ENCODE measurements at regions not wholly inside any gene's neighbourhood (a gene's known extent, or its start where the extent isn't known, plus 50 kb on each side); places are given as distances from the start of the nearest gene placed in this dataset.

DNA sequence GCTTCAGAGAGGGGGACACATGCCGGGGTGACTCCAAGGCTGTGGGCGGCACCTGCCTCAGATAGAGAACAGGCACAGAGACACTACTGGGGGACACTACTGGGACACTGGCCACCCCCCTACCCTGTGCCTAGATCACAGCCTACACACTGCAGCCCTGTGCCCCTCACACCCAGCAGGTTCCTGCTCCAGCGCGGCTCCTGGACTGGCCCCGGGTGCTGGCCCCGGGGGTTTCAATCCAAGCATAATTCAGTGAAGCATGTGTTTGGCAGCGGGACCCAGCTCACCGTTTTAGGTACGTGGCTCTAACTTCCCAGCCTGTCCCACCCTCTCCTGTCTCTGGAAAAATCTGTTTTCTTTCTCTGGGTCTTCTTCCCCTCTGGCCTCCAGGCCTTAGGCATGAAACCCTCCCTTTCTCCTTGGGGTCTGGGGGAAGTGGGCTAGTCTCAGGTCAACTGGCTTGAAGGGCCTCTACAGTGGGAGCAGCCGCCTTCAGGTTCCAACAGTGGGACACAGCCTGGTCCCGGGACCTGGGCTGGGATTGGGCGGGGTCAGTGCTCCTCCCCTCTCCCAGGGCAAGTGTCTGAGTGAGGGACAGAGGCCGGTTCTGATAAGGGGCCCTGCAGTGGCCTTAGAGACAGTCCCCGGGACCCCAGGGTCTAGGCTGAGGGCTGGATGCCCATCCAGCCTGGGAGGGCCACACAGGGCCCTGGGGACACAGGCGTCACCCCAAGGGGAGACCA is 98.8 kb downstream of the CRYBB2 start:
- TF ChIP-seq POLR2AphosphoS5 (IDR thresholded peaks at IDR 0.05; ENCODE audit: low read depth, low read length): no peak
- TF ChIP-seq, protein P1, sequence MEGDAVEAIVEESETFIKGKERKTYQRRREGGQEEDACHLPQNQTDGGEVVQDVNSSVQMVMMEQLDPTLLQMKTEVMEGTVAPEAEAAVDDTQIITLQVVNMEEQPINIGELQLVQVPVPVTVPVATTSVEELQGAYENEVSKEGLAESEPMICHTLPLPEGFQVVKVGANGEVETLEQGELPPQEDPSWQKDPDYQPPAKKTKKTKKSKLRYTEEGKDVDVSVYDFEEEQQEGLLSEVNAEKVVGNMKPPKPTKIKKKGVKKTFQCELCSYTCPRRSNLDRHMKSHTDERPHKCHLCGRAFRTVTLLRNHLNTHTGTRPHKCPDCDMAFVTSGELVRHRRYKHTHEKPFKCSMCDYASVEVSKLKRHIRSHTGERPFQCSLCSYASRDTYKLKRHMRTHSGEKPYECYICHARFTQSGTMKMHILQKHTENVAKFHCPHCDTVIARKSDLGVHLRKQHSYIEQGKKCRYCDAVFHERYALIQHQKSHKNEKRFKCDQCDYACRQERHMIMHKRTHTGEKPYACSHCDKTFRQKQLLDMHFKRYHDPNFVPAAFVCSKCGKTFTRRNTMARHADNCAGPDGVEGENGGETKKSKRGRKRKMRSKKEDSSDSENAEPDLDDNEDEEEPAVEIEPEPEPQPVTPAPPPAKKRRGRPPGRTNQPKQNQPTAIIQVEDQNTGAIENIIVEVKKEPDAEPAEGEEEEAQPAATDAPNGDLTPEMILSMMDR (IDR thresholded peaks at IDR 0.05 in 2 of 3, conservative IDR thresholded peaks at IDR 0.05 in 1 of 3; ENCODE audit: borderline replicate concordance in 1 of 3, insufficient read depth in 1 of 3, low read depth in 2 of 3, low read length in 2 of 3): no peak
- no peak for TF ChIP-seq POLR2A (IDR thresholded peaks at IDR 0.05; ENCODE audit: borderline replicate concordance, extremely low read depth, insufficient read depth, insufficient read length)
- TF ChIP-seq EZH2phosphoT487 (IDR thresholded peaks at IDR 0.05; ENCODE audit: borderline replicate concordance): no peak
- TF ChIP-seq SRF (IDR thresholded peaks at IDR 0.05; ENCODE audit: low read depth): no peak
- no peak for TF ChIP-seq CBX3 (IDR thresholded peaks at IDR 0.05; ENCODE audit: low read depth)
- no peak for TF ChIP-seq EZH2 (IDR thresholded peaks at IDR 0.05)
